ENCODE measurements at regions not wholly inside any gene's neighbourhood (a gene's known extent, or its start where the extent isn't known, plus 50 kb on each side); places are given as distances from the start of the nearest gene placed in this dataset.
"Not testable (repeated sequence)": the region's sequence is repeated elsewhere in the genome, so short reads cannot be mapped to it uniquely, and the experiment has no call there.

- no peak for DNase-seq (ENCODE audit: low read depth in 3 of 3)
Observed at GRCh38 chr14:86990396-86990795, 1002.6 kb downstream of the GALC start.

DNA sequence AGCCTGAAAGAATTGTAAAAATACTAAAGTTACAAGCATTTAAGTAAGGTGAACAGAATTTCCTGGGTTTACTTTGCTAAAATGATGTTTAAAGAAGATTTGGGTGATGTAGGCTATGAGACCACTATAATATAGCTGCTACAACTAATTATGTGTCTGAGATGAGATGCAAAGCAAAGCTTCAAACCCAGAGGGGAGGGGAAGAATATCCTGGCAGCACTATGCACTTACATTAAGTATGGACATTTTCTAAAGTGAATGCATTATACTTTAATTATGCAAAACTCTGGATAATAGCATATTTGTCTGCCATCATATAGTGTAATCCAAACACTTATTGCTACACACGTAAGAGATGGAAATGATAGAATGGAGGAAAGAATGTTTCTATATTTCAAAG, 1003.7 kb downstream of the GALC start:
- DNase-seq (ENCODE audit: low read depth in 3 of 3), result no peak

GRCh38 chr14:86987966-86988365, 1005.0 kb downstream of the GALC start:
- no peak for DNase-seq (ENCODE audit: low read depth in 3 of 3)

- DNase-seq (ENCODE audit: low read depth in 3 of 3), result no peak
Observed at GRCh38 chr14:86973177-86973576, 1019.8 kb downstream of the GALC start.

DNA sequence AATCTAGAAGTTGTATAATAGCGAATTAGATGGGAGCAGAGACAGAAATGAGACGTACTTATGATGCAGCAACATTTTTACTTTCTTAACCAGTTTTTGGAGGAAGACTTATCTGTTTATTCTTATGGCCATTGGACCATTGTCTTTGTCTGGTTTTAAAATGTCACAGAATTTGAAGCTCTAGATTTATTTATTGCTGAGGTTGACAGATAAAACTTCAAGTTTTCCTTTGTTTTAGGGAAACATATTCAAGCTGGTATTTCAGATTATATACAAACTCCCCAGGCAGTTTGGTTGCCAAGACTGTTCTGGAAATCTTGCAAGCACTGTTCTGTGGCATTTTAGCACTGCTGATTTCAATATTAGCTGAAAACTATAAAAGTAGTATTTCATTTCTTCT, 1021.7 kb downstream of the GALC start:
- DNase-seq (ENCODE audit: low read depth in 3 of 3), result no peak

- no peak for DNase-seq (ENCODE audit: low read depth in 3 of 3)
Observed at GRCh38 chr14:86961106-86961716, 1031.8 kb downstream of the GALC start.

GRCh38 chr14:86955771-86956354, 1037.1 kb downstream of the GALC start:
- DNase-seq (ENCODE audit: low read depth in 3 of 3), result no peak

GRCh38 chr14:86954623-86955022, 1038.4 kb downstream of the GALC start:
- DNase-seq (ENCODE audit: low read depth in 3 of 3), result no peak

GRCh38 chr14:86946446-86946845, 1046.5 kb downstream of the GALC start:
- no peak for DNase-seq (ENCODE audit: low read depth in 3 of 3)

GRCh38 chr14:86944434-86944833, 1048.5 kb downstream of the GALC start:
- DNase-seq (ENCODE audit: low read depth in 3 of 3), result no peak

DNA sequence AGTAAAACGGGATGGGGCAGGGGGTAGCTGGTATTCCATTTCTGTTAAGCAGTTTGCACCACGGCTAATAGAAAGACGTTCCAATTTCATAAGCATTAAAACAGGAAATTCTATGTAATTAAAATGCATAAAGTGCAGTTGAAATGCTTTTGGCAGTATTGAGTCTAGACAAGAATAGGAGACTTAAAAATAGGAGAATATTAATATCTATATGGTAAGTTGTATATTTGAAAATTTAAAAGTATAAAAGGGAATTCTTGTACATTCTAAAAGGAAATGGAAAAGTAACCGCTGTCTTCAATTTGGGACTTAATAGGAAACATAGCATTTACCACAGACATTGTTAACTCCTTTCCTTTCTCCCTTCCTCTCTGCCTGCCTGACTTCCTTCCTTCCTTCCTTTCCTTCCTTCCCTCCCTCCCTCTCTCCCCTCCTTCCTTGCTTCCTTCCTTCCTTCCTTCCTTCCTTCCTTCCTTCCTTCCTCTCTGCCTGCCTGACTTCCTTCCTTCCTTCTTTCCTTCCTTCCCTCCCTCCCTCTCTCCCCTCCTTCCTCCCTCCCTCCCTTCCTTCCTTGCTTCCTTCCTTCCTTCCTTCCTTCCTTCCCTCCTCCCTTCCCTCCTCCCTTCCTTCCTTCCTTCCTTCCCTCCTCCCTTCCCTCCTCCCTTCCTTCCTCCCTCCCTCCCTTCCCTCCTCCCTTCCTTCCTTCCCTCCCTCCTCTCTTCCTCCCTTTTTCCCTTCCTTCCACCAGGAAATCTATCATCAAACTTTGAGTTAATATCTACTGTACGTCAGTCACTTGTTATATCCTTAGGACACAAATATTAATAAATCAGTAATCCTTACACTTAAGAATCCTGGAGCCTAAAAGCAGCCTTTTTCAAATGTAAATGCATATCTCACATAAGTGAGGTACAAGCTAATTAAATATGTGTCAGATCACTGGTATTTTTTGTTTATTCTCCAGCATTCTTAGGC, 1049.3 kb downstream of the GALC start:
- DNase-seq (ENCODE audit: low read depth in 3 of 3), result no peak

DNA sequence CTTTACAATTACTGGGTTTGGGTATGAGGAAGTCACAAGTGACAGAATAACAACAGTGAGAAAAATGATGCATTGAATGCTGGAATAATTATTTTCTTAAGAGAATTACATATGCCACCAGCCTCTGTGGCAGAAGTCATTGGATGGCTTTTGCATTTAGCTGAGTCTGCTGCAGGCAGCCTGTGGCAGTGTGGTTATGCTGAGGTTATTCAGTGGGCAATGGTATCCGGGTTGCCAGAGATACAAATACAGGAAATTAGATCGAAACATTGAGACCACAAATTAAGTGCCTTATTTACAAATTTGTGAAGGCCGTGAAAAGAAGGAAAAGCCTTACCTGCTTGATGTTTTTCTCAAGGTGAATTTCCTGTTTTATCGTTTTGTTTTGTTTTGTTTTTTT, 1050.0 kb downstream of the GALC start:
- no peak for DNase-seq (ENCODE audit: low read depth in 3 of 3)

DNA sequence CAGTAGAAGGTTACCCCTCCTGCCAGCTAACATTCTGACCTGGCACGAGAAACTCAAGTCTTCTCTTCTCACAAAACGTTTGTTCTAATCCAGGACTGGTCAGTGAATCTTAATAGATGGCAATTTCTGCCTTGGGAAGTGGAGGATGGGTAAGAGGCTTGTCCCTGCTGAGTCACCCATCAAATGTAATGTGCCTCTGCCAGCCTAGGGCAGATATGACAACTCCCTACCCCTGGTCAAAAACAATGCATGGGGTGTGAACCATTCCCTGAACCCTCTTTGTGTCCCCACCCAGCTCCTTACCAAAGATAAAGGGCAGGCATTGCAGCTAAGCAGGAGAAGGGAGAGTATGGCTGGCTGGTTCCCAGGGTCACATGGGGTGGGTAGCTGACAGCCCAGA, 1052.9 kb downstream of the GALC start:
- no peak for DNase-seq (ENCODE audit: low read depth in 3 of 3)

DNA sequence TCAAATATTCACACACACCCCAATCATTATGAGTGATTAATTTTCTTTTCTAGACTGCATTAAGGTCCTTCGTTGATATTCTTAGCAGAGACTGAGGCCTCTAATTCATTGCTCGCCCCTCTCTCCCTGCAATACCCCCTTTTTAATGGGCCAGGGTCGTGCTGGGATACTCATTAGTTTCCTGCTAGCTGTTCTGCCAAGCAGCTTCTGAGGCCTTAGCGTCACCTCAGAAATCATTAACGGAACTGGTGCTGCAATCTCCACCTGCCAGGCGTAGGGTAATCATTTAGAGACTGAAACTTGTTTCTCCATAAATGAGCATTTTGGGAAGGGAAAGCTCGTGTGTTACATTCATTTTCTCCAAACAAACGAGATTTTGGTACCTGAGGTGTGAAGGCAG, 1054.7 kb downstream of the GALC start:
- DNase-seq (ENCODE audit: low read depth in 3 of 3), result no peak

DNA sequence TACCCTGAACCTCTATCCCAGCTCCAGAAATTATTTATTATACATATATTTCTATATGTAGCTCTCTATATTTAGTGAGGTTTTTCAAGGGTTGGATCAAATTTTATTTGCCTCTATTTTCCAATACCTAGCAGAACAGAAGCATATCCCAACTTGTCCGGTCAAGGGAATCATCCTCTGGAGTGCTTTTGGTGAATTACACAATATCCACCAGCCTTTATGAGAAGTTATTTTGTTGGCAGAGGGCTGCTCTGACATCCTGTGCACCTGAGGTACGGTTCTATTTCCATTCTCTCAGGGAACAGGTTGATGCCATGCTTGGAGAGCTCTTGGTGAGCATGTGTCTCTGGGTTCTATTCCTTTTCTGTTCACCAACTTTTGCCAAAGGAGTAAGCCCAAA, 1056.4 kb downstream of the GALC start:
- no peak for DNase-seq (ENCODE audit: low read depth in 3 of 3)

DNA sequence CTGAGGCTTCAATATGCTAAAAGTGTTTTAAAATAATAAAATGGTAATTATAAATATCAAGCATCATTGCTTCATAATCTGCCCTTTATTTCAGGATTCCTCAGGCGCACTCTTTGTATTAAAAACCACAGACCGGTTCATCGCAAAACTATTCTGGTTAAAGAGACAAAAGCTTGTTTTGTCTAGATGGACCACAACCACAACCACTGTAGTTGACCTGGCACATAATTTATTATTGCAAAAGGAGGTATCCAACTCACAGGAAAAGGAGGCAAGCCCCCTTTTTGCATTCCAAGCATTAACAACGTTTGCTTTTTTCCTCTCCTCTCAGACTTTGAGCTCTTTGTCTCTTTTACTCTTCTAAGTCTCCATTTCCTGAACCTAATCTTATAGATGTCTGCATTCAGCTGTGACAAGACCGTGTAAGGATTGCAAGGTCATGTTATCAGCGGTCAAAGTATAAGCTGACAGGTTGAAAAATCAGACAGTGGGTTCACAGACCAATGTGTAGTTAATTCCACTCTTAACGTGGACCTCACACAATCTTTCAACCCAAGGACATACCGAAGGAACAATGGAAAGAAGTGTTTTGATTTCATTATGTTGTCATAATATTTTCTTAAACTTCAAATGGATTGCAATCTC, 1057.6 kb downstream of the GALC start:
- no peak for DNase-seq (ENCODE audit: low read depth in 3 of 3)

GRCh38 chr14:86933958-86934595, 1058.9 kb downstream of the GALC start:
- no peak for DNase-seq (ENCODE audit: low read depth in 3 of 3)

- no peak for DNase-seq (ENCODE audit: low read depth in 3 of 3)
Observed at GRCh38 chr14:86933460-86933859, 1059.5 kb downstream of the GALC start.

GRCh38 chr14:86915406-86915805, 1077.6 kb downstream of the GALC start:
- no peak for DNase-seq (ENCODE audit: low read depth in 3 of 3)

DNA sequence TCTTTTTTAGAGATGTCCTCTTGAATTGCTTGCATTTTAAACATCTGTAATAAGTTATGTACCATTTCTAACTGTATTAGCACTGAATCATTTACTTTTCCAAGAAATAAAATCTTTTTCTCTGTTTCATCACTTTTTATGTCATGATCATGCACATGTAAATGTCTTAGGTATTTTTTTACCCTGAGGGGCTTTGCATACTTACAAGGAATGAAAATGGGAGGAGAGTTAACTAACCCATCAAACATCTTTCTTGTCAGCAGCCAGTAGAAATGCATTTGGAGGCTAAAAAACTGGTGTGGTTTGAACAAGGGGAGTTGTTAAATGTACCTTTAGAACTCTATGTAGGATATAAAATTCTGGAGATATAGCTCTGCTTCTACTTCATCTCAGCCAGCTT, 1080.3 kb downstream of the GALC start:
- DNase-seq (ENCODE audit: low read depth in 3 of 3), result no peak

DNA sequence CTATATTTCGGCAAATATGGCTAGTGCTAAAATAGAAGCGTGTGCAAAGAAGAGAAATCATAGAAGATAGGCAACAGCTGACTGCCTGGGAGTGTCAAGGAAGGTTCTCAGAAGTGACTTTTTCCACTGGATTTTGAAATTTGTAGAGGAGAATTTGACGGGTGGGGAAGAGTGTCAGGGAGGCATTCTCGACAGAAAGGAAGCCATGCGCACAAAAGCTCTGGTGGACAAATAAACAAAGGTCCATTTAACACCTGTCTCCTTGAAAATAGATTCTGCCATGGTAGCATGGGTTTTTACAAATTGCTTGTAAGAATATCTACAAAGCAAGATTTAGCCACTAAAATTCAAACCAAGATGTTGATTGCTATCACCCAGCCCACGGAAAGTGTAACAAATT, 1081.5 kb downstream of the GALC start:
- DNase-seq (ENCODE audit: low read depth in 3 of 3), result no peak

DNA sequence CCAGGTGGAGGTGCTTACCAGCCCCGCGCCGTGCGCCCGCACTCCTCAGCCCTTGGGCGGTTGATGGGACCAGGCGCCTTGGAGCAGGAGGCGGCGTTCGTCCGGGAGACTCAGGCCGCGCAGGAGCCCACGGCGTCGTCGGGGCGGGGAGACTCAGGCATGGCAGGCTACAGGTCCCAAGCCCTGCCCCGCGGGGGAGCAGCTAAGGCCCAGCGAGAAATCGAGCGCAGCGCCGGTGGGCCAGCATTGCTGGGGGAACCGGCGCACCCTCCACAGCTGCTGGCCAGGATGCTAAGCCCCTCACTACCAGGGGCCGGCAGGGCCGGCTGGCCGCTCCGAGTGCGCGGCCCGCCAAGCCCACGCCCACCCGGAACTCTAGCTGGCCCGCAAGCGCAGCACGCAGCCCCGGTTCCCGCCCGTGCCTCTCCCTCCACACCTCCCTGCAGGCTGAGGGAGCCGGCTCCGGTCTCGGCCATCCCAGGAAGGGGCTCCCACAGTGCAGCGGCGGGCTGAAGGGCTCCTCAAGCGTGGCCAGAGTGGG, 1087.5 kb downstream of the GALC start:
- DNase-seq (ENCODE audit: low read depth in 3 of 3), result not testable (repeated sequence)

Data from stimulated activated CD4-positive, alpha-beta T cell treated with anti-CD3 and anti-CD28 coated beads, TNF-alpha, amount 100 ng/mL, for 48 hours (primary cell).